Inferior parietal cortex (tissue), 1 donor: ENCODE measurements at regions not wholly inside any gene's neighbourhood (a gene's known extent, or its start where the extent isn't known, plus 50 kb on each side); places are given as distances from the start of the nearest gene placed in this dataset.

ENCODE experiments used
- DNase-seq: peaks from one replicate; pipeline ENCODE4 v3.0.0-alpha.2; 2016; ENCODE audit errors: extremely low spot score

DNA sequence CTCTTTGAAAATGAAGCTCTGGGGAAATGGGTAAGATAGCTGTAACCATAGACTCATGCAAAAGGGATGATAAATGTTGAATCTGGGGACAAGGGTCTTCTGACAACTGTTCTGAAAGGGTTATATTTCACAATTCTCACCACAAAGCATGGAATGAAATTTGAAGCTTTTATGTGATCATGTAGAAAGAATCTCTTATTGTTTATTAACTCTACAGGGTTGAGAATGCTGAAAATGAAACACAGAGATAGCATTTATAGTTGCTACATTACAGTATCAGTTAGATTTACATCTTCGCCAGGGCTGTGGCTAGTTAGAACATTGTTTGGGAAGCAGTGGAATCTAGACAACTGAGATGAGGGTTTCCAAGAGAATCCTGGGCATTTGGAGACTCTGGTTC is 97.4 kb upstream of the LHCGR start:
- no peak for DNase-seq

DNA sequence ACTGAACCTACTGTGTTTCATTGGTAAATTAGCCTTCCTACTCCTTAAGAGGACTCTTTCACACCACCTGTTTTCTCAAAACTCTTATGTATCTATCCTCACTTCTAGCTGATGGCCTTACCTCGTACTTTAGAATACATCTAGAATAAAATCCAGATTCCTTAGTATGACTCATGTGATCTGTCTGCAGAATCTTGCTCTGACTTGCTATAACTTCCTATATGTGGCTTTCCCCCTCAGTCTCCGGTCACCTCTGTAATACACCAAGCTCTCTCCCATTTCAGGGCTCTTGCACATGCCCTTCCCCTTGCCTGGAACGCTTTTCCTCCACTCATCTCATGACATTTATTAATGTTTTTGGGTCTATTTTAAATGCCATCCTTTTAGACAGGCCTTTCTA is 95.6 kb upstream of the LHCGR start:
- DNase-seq, result no peak

DNA sequence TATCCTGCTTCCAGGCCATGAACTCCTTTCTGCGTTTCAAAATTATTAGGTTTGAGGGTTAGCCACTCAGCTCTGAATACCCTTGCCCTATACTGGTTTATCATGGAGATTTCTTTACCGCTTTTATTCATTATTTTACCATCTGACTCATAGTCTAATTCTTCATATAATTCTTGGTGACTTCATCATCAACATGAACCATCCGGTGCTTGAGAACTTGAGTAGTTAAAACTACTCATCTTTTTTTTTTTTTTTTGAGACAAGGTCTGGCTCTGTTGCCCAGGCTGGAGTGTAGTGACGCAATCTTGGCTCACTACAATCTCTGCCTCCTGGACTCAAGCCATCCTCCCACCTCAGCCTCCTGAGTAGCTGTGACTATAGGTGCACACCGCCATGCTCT is 94.2 kb upstream of the LHCGR start:
- DNase-seq, result no peak

DNA sequence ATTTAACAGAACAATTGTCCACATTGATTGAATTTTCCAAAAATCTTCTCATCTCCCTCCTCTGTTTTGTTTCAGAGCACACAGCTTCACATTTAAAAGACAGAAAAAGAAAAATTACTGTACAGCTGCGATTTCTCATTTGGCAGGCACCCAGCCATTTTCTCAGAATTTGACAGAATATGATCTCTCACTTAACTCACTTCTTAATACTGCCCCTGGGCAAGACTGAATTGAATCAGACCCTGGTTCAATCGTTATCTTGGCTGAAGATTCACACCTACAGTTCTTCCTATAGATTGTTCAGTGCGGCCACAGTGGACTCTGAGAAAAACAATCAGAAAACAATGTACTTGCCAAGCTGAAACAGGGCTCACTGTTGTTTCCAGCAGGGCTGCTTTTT is 90.2 kb upstream of the LHCGR start:
- no peak for DNase-seq

DNA sequence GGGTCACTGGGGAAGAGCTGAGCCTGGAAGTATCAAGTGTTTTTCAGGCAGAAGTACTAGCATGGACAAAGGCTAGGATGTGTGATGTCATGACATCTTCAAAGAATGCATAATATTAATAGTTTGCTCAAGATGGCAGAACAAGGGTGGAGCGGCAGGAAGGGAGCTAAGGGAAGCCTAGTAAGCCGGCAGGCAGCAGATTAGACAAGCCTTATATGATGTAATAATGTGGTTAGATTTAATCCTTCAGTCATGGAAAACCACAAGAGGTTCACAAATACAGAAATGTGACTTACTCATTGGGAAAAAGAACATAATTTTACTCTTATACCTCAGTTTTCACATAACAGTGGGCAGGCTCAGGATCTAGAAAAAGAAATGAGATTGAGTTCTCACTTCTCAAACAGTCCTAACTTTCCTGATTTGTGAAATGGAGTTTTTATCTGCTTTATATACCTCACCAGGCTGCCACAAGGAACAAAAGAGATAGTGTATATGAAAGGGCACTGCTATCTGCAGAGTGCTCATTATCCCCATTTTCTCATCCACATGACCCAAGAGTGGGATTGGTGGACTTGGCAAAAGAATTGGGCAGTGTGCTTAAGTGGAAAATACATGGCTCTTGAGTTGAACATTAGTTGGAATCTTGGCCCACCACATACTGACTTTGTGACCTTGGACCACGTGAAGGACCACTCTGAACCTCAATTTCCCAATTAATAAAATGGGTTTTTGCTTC is 89.1 kb upstream of the LHCGR start:
- no peak for DNase-seq

DNA sequence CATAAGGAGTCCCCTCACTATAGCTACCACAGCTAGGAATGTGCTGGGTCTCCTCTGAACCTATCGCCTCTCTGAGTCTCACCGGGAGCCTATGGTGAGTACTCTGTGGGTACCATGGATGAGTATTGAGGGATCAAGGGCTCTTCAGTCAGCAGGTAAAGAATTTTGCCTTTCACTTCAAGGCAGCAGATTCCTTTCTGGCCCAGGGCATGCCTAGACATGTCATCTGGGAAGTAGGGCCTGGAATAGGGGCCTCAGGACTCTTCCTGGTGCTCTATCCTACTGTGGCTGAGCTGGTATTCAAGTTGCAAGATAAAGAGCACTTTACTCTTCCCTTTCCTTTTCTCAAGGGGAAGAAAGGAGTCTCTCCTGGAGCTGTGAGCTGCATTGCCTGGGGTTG is 85.6 kb upstream of the LHCGR start:
- no peak for DNase-seq

DNA sequence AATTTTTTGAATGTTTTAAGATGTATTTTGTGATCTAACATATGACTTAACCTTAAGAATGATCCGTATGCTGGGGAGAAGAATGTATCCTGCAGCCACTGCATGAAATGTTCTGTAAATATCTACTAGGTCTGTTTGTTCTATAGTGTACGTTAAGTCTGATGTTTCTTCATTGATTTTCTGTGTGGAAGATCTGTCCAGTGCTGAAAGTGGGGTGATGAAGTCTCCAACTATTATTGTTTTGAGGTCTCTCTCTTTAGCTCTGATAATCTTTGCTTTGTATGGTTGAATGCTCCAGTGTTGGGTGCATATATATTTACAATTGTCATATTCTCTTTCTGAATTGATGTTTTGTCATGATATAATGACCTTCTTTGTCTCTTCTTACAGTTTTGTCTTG is 82.5 kb upstream of the LHCGR start:
- DNase-seq, result no peak

DNA sequence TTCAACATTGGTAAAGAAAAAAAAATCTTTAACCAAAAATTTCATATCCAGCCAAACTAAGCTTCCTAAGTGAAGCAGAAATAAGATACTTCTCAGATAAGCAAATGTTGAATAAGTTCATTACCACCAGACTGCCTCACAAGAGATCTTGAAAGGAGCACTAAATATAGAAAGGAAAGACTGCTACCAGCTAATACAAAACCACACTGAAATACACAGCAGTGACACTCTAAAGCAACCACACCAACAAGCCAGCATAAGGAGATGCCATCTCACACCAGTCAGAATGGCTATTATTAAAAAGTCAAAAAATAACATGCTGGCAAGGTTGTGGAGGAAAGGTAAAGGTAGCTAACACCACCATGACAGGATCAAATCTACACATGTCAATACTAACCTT is 74.0 kb upstream of the LHCGR start:
- DNase-seq, result no peak

DNA sequence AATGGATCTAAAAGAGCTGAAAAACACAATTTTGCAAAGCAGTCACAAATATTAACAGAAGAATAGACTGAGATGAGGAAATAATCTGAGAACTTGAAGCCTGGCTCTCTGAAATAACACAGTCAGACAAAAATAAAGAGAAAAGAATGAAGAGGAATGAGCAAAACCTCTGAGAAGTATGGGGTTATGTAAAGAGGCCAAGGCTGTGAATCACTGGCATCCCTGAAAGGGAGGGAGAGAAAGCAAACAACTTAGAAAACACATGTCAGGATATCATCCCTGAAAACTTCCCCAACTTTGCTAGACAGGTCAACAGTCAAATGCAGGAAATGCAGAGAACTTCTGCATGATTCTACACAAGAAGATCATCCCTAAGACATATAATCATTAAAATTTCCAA is 73.5 kb upstream of the LHCGR start:
- no peak for DNase-seq

DNA sequence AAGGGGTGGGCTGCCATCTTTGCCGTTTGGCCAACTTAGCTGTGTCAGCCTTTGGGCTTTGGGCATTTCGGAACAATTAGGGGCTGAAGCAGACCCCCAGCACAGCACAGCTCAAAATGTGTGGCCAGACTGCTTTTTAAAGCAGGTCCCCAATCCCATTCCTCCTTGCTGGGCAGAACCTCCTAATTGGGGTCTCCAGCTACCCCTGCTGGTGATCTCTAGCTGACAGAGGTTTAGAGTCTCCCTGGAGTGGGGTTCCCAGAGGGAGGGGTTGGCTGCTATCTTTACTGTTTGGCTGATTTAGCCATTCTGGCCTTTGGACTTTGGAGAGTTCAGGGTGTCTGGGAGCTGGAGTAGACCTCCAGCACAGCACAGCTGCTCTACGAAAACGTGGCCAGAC is 71.5 kb upstream of the LHCGR start:
- no peak for DNase-seq

DNA sequence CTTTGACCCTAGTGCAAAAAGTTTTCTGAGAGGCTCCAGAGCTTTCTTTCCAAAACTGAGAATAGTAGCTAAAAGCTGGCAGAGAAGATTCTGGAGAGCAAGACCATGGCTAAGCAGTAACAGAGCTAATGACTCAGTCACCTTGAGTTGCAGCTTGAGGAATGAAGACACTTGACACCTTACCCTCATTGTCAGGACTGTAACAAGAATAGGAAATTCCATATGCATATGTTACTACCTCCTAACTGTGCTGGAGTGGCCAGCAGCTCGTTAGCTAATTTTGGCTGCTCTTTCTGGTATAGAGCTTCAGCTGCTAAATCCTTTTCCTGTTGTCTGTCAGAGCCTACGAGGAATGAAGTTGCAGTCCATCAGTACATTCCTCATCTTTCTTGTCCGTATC is 68.6 kb upstream of the LHCGR start:
- DNase-seq, result no peak

DNA sequence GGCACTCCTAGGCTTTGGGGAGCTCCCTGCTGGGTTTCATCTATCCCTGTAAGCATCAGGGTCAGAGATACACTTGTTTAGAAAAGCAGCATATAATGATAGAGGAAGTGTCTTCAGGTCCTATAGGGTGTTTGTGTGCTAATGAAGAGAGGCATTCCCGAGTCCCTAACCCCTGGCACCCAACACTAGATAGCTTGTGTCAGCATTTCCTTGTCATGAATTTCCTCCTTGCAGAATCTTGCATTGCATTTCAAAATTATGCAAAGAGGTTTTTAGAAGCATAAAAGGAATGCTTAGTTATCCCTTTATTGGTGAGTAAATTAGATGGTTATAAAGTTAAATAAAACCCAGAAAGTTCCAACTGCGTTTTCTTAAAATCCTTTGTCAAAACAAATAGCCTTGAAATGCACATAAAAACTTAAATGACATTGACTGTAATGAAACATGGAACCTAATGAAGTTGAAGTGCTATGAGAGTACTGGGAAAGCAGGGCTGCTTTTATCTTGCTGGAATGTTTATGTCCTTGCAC is 63.7 kb upstream of the LHCGR start:
- no peak for DNase-seq

DNA sequence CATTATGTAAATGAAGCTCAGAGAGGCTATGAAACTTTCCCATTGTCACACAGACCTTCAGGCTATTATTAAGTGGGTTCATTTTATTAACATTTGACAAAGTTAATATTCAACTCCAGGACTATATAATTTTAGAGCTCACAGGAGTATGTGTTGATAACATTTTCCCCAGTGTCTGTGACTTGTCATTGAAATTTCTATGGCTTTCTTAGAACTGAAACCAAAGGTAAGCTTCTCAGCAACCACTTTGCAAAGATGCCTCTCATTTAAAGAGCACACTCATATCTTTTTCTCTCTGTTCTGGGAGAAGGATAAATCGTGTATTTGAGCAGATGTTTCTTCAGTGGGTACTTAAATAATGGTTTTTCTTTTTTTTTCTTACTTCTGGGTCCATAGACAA is 61.8 kb upstream of the LHCGR start:
- no peak for DNase-seq

DNA sequence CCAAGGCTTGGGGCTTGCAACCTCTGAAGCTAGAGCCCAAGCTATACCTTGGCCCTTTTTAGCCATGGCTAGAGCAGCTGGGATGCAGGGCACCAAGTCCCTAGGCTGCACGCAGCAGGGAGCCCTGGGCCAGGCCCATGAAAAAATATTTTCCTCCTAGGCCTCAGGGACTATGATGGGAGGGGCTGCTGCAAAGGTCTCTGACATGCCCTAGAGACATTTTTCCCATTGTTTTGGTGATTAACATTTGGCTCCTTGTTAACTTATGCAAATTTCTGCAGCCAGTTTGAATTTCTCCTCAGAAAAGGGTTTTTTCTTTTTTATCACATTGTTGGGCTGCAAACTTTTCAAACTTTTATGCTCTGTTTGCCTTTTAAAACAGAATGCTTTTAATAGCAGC is 56.9 kb upstream of the LHCGR start:
- DNase-seq, result no peak

DNA sequence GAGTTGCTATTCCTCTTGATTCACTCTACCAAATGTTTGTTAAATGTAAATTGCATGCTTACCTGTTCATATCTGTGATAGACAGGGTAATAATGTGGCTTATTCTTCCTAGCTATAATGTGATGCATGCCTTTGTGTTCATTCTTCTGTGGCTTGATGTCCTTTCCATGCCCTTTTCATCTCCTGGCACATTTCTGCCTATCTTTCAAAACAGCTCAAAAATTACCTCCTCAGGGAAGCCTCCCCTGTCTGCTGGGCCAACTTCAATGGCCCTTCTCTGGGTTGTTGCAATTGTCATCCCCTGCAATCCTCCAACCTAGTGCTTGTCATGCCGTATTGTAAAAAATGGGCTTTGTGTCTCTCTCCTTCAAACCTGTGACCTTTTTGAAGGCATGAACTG is 52.8 kb upstream of the LHCGR start:
- DNase-seq, result no peak
